HG02678 (cell line): ENCODE measurements at regions not wholly inside any gene's neighbourhood (a gene's known extent, or its start where the extent isn't known, plus 50 kb on each side); places are given as distances from the start of the nearest gene placed in this dataset.
"Not testable (repeated sequence)": the region's sequence is repeated elsewhere in the genome, so short reads cannot be mapped to it uniquely, and the experiment has no call there.

Experiments used
- ATAC-seq: cut with Tn5 transposase; IDR thresholded peaks from one replicate; pipeline ENCODE4 v1.9.1; 2021; ENCODE audit warnings: mild to moderate bottlenecking, moderate library complexity; ENCODE audit not compliant: unreplicated experiment

DNA sequence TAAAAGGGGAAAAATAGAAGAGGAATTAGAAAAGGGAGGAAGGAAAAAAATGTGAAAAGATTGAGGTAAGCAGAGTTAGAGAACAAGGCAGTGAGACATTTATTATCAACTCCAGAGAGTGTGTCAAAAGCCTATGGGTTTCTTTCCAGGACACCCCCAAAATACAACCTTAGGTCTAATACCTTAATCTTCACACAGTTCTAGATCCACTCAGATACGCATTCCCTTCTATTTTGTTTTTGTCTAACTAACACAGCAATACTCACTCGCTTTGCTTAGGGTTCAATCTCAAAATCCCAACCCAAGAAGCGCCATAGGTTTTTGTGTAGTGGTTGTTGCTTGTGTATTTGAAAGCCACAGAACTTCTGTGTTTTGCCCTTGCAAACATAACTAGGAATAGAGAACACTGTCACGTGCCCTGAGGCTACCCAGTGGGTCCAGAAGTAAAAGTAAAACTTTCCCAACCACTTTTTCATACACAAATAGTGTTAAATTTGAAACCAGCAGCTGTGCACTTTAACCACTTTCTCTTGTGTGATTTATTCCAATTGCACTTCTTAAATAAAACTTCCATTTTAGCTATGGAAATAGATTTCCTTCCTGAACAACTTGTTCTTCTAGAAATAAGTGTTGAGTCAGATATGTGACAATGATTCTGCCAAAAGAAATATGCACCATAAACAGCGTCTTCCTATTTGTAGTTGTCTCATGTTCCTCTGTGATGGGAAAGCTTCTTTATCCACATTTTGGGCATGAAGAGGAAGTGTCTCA is 414.7 kb upstream of the GHITM start:
- peak; percentile 88 for ATAC-seq

DNA sequence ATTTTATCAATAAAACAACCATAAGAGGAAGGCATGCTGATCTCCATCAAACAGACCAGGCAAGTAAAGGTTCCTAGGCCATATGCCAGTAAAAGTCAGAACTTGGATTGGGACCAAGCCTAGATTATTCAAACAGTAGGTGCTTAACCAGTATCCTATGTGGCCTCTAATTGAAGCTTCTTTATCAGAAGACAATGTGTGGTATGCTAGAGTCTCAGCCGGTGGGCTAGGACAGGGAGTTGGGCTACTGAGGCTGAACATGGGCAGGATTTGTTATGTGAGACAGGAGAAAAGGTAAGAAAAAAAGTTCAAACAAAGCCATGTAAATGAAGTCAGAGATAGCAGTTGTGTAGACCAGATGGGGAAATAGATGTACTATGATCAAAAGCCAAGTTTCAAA is 413.7 kb upstream of the GHITM start:
- ATAC-seq = no peak

- ATAC-seq = no peak
Measured at GRCh38 chr10:83734278-83734677, 405.0 kb upstream of the GHITM start.

DNA sequence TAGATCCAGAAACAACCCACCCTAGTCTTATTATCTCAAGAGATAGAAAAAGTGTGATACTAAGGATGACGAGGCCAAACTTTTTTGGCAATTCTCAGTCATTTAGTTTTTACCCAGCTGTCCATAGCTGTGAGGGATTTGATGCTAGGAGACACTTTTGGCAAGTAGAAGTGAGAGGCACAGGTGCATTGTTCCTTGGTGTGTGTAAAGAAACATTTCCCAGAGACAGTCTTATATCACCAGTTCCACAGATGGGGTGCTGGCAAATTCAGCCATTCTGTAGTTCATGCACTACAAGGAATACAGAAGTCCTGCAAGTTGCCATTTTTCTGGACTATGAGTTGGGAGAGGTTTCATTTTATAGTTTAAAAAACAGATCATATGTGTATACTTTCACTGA is 403.3 kb upstream of the GHITM start:
- ATAC-seq = no peak

- ATAC-seq = no peak
Measured at GRCh38 chr10:83750604-83751003, 388.7 kb upstream of the GHITM start.

DNA sequence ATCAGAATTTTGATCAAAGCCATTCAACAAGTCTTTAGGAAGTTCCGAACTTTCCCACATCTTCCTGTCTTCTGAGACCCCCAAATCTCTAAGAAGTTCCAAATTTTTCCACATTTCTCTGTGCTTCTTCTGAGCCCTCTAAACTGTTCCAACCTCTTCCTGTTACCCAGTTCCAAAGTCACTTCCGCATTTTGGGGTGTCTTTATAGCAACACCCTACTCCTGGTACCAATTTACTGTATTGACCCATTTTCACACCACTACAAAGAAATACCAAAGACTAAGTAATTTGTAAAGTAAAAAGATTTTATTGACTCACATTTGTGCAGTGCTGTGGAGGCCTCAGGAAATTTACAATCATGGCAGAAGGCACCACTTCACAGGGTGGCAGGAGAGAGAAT is 385.8 kb upstream of the GHITM start:
- ATAC-seq = no peak

DNA sequence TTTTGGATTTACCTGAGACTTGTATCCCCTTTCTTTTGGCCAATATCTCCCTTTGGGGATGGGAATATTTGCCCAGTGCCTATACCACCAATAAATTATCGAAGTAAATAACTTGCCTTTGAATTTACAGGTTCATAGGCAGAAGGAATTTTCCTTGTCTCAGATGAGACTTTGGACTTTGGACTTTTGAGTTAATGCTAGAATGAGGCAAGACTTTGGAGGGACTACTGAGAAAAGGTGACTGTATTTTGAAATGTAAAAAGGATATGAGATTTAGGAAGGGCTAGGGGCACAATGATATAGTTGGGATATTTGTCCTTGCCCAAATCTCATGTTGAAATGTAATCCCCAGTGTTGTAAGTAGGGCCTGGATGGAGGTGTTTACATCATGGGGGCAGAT is 384.5 kb upstream of the GHITM start:
- ATAC-seq = no peak

GRCh38 chr10:83760142-83760541 is 379.2 kb upstream of the GHITM start:
- ATAC-seq = no peak

DNA sequence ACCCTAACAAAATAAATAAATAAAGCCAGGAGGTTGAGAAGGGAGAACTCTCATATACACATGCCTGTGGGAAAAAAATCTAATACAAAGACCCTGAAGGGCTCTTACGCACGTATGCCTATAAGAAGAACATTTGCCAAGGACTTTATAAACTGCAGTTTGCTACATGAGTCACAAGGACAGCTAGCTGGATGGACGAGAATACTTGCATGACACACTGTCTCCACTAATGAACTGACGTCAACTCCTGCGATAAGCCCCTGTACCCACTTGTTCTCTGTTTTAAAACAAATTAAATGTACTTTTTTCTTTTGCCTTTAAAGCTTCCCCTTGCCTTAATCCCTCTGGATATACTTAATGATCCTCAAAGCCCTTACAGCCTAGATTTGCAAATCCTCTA is 374.6 kb upstream of the GHITM start:
- ATAC-seq = no peak

DNA sequence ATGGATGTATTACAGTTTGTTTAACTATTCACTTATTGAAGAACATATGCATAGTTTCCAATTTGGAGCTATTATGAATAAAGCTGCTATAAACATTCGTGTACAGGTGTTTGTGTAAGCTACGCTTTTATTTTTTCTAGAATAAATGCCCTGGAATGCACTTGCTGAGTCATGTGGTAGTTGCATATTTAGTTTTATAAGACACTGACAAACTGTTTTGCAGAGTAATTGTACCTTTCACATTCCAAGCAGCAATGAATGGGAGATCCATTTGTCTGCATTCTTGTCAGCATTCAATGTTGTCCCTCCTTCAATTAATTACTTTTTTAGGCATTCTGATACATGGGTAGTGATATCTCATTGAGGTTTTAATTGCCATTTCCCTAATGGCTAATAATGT is 373.6 kb upstream of the GHITM start:
- no peak for ATAC-seq

- ATAC-seq = no peak
Measured at GRCh38 chr10:83769281-83769820, 370.0 kb upstream of the GHITM start.

- ATAC-seq = not testable (repeated sequence)
Measured at GRCh38 chr10:83786701-83787100, 352.6 kb upstream of the GHITM start.

- ATAC-seq = no peak
Measured at GRCh38 chr10:83801983-83802382, 337.3 kb upstream of the GHITM start.

DNA sequence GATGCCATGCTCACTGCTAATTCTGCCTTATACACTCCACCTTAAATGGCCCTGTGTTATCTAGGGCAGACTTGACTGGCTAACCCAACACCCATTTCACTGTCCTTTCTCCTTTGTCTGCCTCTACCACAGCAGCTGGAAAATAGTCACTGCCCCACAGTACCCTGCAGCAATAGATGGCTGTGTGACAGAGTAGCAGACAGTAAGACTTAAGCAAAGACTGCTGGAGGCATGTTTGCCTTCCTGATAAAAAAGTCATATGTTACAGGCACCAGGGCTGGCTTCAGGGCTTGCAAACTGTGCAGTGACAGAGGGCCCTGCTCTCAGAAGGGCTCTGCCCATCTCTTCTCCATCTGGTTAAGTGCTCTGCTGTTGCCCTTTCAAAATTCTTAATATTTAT is 332.6 kb upstream of the GHITM start:
- ATAC-seq = no peak

GRCh38 chr10:83809001-83809400 is 330.3 kb upstream of the GHITM start:
- ATAC-seq = no peak

DNA sequence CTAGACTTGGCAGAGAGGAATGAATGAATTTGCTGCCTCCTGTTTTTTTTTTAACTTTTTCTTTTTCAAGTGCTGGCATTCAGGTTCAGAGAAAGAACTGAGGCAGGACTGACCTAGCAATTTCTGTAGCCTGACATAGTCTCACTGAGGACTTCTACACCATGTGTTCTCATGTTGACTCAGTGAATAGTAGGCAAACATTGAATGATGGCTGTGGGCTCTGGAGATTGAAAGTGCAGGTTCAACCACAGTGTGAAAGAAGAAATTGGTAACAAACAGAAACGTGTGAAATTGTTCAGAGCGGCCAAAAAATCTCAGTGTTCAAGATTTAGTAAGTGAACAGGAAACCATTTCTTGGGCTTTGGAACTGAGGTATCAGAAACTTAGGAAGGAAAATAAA is 322.4 kb upstream of the GHITM start:
- ATAC-seq = no peak

- ATAC-seq = no peak
Measured at GRCh38 chr10:83817797-83818196, 321.5 kb upstream of the GHITM start.

DNA sequence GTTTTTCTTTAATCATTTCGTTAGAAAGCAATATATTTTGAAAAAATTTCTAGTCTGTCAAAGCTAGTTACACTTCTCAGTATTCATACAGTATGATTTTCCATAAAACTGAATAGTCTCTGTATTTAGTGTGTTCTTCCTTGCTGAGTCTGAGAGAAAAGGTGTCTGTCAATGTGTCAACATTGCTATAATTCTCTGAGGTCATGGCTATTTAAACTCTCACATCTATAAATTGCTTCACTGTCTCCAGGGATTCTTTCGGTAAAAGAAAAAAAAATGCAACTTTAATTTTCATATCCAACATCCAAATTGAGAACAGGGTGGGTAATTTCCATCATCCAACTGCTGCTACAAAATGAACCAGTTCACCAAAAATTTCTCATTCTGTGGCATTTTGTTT is 319.7 kb upstream of the GHITM start:
- ATAC-seq = no peak

DNA sequence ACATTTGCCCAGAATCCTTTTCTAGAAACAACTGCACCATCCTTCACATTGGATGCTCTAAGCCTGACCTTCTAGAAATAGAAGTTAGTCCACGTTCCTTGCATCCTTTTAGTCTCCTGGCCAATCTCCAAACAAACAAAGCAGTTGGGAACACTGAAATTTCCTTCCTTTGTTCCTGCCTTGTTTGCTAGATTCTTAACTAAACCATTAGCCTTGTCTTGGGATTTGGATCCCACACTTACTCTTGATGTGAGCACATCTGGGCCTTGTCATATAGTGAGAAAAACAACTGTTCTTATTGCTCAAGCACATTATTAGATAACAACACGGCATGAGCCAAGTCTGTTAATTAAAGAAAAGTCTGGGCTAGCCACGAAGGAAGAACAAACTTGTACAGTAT is 319.3 kb upstream of the GHITM start:
- no peak for ATAC-seq

- ATAC-seq = no peak
Measured at GRCh38 chr10:83824099-83824498, 315.2 kb upstream of the GHITM start.

GRCh38 chr10:83834096-83834495 is 305.2 kb upstream of the GHITM start:
- ATAC-seq = no peak

DNA sequence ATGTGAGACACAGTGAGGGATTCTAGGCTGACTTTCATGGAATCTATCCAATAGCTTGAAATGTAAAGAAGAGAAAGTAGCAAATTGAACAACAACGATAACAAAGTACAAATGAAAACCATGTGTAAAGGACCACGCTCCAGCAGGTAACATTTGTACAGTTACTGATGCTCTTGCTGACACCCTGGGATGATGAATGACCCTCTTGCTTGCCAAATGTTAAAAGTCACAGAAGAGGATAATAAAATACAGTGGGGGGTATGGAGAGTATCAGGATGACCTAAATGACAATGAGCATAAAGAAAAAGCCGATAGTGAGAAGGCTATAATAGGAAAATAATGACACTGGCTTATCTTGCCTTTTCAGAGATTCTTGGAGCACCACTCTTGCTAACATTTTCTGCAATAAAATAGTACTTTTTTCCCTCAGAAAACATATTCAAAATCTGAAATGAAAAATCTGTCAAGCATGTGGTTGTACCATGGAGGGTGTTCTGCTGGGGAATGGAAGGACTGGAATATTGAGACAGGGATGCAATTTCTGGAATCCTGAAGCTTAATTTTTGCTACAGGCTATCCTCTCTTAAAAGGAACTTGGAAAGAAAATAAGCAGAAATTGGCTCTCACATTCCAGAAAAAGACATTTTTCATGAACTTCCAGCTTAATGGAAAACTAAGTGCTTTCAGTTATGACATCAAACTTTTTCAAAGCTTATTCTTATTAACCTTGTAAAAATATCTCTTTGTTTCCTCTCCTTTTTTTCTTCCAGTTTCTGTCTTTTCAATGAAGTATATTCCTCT is 303.2 kb upstream of the GHITM start:
- ATAC-seq = no peak
